Activated CD4-positive, alpha-beta T cell treated with anti-CD3 and anti-CD28 coated beads for 4 hours (primary cell): ENCODE measurements at regions not wholly inside any gene's neighbourhood (a gene's known extent, or its start where the extent isn't known, plus 50 kb on each side); places are given as distances from the start of the nearest gene placed in this dataset.

Experiments
- DNase-seq, 2 donors: peaks; one replicate each; pipeline ENCODE4 v3.0.0-alpha.2; 2020

- DNase-seq: no peak
Observed at GRCh38 chr18:45119876-45120275, 439.2 kb downstream of the SETBP1 start.

- DNase-seq: no peak
Observed at GRCh38 chr18:45121146-45121545, 440.5 kb downstream of the SETBP1 start.

- DNase-seq: no peak
Observed at GRCh38 chr18:45122506-45122905, 441.8 kb downstream of the SETBP1 start.

GRCh38 chr18:45127405-45127804 lies 446.7 kb downstream of the SETBP1 start:
- no peak for DNase-seq

- DNase-seq: no peak
Observed at GRCh38 chr18:45133276-45133675, 452.6 kb downstream of the SETBP1 start.

- no peak for DNase-seq
Observed at GRCh38 chr18:45136381-45137086, 455.8 kb downstream of the SETBP1 start.

GRCh38 chr18:45137087-45137419 lies 456.4 kb downstream of the SETBP1 start:
- DNase-seq: no peak

GRCh38 chr18:45139478-45139877 lies 458.8 kb downstream of the SETBP1 start:
- DNase-seq: no peak

GRCh38 chr18:45142868-45143267 lies 462.2 kb downstream of the SETBP1 start:
- DNase-seq: no peak

- no peak for DNase-seq
Observed at GRCh38 chr18:45149712-45150111, 465.6 kb upstream of the SLC14A2 start.

GRCh38 chr18:45151645-45152044 lies 463.6 kb upstream of the SLC14A2 start:
- DNase-seq: no peak

- no peak for DNase-seq
Observed at GRCh38 chr18:45155526-45155925, 459.8 kb upstream of the SLC14A2 start.

- no peak for DNase-seq
Observed at GRCh38 chr18:45156946-45157345, 458.3 kb upstream of the SLC14A2 start.

- no peak for DNase-seq
Observed at GRCh38 chr18:45157576-45157975, 457.7 kb upstream of the SLC14A2 start.

- DNase-seq: no peak
Observed at GRCh38 chr18:45161850-45162249, 453.4 kb upstream of the SLC14A2 start.

GRCh38 chr18:45163871-45164270 lies 451.4 kb upstream of the SLC14A2 start:
- DNase-seq: no peak

GRCh38 chr18:45164551-45164950 lies 450.7 kb upstream of the SLC14A2 start:
- DNase-seq: no peak

GRCh38 chr18:45165176-45165713 lies 450.0 kb upstream of the SLC14A2 start:
- no peak for DNase-seq

- DNase-seq: no peak
Observed at GRCh38 chr18:45165871-45166270, 449.4 kb upstream of the SLC14A2 start.

- no peak for DNase-seq
Observed at GRCh38 chr18:45166341-45166835, 448.9 kb upstream of the SLC14A2 start.

GRCh38 chr18:45166836-45167551 lies 448.3 kb upstream of the SLC14A2 start:
- DNase-seq: no peak

- no peak for DNase-seq
Observed at GRCh38 chr18:45167631-45168280, 447.5 kb upstream of the SLC14A2 start.

- no peak for DNase-seq
Observed at GRCh38 chr18:45168866-45169600, 446.2 kb upstream of the SLC14A2 start.
